GM19455 (cell line): ENCODE measurements at regions not wholly inside any gene's neighbourhood (a gene's known extent, or its start where the extent isn't known, plus 50 kb on each side); places are given as distances from the start of the nearest gene placed in this dataset.

Source experiments
- ATAC-seq: cut with Tn5 transposase; IDR thresholded peaks from one replicate; pipeline ENCODE4 v1.9.1; 2021; ENCODE audit not compliant: unreplicated experiment

DNA sequence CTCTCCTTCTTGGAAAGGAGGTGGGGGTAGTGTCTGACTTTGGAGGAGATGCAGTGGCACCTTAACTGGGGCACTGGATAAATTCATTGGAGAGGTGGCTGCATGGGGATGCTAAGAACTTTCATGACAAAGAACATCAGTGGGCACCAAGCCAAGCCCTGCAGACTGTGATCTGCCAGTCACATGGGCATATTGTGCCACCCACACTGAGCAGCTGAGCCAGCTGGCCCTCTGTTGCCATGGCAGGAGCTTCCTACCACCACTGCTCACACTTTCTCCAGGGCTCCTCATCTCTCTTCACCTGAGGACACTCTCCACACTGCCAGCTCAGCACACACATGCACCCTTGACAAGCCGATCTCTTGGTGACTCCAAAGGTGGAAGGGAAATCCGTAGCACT, 715.6 kb downstream of the QKI start:
- ATAC-seq = no peak

DNA sequence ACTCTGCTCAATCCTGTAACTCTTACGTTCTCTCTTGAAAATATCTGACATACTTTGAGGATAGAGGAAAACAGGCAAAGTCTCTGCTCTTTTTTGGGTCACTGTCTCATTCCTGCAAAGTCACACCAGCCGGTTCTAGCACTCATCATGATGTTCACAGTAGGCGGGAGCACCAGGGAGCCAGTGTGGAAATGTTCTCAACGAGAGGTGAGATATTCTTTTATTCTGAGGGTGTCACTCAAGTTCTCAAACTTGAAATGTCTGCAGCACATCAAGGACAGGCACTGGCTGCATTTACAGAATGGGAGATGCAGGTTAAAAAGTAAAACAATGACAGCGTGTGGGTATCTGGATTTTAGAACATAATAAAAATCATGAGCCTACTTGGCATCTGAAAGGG, 714.7 kb downstream of the QKI start:
- no peak for ATAC-seq

DNA sequence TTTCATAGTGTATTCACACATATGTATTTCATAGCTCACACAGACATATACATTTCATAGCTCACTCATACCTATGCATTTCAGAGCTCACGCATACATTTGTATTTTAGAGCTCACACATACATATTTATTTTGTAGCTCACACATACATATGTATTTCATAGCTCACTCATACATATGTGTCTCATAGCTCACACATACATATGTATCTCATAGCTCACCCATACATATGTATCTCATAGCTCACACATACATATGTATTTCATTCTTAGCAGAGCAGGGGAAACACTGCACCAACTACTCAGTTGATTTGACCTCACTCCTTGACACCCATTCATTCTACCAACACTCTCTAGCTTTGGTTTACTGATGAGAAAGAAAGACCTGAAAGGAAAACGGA, 713.6 kb downstream of the QKI start:
- ATAC-seq = no peak

DNA sequence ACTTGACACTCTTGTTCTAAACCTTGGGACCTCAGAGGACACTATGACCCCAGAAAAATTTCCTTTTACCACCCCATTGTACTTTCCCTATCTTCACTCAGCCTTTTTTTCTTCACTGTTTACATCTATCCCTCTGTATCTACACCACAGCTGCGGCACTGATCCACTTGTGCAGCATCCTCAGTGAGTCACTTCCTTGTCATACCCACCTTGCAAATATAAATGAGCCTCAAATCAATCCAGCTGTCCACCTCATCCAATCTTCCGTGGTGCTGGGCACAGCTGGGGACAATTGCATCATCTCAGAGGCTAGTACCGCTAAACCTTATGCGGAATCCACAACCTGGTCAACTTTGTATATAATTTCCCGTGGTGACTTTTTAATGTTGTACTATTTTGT, 710.5 kb downstream of the QKI start:
- ATAC-seq = no peak

DNA sequence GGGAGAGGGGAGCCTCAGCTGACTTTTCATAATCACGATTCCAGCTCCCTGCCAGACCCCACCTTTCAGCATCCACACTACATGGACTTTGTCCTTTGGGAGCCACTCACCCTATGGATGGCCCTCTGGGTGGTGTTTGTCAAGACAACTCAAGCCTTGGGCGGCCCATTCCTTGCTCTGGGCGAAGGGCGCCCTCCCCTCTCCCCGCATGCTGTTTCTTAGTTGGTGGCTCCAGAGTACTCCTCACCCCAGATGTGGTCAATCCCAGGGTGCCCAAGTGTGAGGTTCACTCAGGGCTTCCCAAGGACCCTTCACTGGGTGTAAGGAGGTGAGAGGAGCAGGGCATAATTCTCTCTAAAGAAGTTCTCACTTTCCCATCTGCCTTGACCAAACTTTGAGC, 710.0 kb downstream of the QKI start:
- ATAC-seq = no peak

DNA sequence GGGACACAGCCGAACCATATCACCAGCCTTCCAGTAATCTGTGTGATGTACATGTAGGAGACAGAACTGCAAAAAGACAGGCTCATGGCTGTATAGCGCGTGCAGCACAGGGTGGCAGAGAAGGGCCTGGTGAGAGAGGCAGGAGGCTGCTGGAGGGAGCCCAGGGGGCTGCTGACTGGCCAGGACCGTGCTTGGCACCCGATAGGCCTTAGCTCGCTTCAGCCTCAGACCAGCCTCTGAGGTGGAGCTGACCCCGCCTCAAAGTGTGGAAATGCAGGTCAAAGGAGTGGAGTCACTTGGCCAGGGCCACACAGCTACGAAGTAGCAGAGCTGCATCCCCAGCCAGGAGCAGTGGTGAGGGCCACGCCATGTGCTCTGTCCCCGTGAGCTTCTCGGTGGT, 707.6 kb downstream of the QKI start:
- ATAC-seq = no peak

DNA sequence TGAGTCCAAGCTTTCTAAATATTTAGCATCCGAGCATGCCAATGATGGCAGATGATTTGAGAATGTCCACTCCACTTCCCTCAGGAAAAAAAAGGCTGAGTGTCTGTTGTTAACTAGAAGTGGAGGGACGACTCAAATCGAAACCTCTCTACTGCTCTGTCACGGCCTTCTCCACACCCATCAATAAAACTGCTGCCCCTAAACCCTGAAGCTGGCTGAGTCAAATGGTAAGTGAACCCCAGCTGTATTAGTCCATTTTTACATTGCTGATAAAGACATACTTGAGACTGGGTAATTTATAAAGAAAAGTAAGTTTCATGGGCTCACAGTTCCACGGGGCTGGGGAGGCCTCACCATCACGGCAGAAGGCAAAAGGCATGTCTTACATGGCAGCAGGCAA, 707.0 kb downstream of the QKI start:
- ATAC-seq = no peak

DNA sequence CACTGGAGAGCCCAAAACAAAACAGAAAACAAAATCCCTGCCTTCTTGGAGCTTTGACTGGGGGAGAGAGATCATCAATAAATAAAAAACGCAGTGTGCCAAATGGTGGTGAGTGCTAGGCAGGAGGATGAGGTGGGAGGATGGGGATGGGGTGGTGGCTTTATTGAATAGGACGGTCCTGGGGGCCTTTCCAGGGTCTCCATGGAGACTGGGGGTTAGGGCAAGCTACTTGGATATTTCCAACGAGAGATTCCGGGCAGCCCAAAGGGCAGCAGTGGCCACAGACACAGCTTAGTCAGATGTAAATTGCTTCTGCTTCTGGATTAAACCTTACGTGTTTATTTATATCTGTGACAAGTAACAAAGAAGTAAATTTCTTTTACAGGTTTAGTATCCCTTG, 700.1 kb downstream of the QKI start:
- ATAC-seq = no peak

DNA sequence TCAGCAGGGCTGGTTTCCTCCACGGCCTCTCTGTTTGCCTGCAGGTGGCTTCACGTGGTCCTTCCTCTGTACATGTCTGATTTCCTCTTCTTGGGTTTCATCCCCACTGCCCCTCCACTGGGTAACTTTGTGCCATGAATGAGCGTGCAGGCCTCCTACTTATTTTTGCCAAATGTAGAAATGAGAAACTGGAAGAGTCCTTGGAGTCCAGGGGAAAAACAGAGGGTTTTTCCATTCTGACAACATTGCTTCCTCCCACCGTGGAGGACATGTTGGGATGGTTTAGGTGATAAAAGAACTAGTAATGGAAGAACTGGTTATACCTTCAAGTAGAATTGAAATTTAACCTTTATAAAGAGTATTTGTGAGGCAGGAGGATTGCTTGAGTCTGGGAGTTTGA, 699.5 kb downstream of the QKI start:
- ATAC-seq = no peak

DNA sequence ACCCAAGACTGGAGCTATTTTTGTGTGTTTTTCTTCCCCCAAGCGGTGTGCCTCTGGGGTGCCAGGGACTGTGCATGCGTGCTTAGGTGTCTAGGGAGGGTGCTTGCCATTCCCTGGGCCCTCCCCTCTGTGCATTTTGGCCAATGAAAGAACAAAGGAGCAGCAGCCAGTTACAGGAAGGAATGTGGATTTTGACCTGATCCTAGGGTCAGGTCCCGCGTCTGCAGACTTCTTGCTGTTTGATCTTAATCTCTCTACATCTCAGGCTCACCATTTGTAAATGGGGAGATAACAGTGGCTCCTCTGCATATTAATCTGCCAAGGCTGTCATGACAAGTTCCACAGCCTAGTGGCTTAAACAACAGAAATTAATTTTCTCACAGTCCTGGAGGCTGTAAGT, 699.1 kb downstream of the QKI start:
- no peak for ATAC-seq

DNA sequence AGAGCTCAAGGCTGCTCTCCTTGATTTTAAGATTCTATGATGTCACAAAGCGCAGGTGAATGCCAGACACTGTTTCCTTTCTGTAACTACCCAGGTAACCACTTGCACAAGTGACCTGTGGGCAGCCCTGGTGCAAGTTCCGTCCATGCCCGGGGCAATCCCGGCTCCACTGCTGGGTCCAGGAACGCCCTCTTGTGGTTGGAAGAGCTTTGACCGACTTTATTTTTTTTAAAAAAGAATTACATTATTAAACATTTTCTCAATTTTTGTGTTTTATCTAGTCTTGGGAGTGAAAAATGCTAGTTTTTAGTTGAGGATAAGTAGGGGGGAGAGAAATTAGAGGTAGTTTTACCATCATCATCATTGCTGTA, 695.2 kb downstream of the QKI start:
- no peak for ATAC-seq

DNA sequence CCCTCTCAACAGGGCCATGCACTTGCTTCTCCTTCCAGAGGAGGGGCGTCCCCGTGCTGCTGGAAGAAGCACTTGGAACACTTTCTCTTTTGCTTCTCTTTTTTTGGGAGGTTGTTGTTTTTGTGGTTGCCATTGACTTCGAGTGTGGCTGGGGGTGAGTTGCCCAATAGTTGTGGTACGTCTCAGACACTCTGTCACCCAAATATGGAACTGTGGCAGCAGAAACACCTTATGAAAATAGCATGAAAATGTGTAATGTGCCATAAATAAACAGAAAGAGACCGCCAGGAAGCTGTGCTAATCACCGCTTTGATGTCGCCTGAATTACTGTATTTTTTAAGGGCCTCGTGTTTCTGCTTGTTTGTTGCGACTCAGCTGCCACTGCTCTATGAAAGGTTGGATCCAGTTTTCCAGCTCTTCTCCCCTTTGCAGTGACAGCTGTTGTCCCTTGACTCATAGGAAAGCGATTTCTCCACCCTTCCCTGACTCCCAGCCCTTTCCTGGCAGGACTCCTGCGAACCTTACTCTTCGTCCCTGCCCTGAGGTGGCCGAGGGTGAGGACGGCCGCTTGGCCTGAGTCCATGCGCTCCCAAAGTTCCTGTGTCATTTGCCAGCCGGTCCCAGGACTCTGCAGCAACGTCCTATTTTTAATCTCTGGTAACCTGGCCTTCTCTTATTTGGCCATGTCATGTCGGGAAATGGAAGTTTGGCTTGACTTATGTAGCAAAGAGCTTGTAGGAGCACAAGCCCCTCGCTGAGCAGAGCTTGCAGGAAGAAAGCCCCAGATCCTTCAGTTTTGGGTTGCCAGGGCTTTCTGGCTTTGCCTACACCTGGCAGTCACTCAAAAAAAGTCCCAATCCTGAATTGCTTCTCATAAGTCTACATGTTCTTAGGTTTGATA, 694.6 kb downstream of the QKI start:
- no peak for ATAC-seq

DNA sequence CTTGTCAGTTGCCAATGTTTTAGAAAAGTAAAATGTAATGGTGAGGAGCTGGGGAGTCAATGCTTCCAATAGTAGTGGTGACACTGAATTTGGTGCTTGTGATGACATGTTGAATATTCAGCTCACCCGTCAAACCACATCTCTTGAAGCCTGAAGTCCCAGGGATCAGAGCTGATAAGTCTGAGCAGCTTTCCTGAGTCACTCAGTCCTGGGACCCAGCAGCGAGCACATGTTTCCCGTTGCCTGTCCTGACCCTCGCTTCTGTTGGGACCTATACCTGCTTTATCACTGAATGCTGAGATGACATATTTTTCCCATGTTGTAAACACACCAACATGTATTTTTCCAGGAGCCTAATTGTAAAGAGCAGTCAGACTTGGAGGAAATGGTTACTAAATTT, 693.6 kb downstream of the QKI start:
- no peak for ATAC-seq

DNA sequence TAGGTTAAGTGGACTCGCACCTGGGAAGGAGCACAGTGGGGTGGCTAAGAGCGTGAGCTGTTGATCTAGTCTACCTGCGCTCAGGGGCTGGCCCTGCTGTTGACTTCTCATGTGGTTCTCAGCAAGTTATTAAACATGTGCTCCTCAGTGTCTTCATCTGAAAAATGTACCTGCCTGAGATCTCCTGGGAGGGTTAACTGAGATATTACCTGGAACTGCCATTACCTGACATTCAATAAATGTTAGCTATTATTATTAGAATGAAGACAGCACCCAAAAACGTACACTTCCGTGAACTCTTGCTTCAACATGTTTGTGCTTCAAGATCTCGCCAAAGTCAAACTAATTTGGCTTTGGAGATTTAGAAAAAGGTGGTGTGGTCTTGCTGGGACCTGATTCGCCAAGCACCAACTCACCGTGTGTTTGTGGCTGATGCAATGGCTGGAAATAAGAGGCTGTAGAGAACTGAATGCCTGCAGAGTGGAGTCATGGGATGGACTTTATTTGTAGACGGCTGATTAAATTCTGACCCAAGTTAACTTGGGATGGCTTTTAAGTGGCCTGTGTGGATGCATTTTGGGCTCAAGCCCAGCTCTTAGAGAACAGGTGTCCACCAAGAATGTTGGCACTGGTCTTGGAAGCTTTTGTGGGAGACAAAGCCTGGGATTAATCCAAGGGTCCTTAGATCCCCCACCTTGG, 692.9 kb downstream of the QKI start:
- no peak for ATAC-seq

DNA sequence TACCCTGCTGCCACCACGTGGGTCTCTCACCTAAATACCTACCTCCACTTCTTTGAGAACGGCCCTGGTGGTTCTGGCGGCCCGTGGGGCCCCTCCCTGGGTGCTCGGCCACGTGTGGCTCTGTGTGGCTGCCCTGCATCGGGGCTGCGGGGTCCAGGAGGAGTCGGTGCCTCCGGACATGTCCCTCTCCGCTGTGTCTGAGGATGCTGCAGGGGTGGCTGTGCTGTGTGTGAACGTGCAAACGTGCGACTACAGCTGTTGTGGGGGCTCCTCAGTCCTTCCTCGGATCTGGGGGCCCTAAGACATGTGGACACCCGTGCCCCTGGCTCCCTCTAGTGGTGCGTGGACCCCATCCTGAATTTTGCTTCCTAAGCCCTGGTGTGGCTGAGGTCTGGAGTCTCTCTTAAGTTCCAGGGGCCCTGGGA, 691.8 kb downstream of the QKI start:
- ATAC-seq = no peak

DNA sequence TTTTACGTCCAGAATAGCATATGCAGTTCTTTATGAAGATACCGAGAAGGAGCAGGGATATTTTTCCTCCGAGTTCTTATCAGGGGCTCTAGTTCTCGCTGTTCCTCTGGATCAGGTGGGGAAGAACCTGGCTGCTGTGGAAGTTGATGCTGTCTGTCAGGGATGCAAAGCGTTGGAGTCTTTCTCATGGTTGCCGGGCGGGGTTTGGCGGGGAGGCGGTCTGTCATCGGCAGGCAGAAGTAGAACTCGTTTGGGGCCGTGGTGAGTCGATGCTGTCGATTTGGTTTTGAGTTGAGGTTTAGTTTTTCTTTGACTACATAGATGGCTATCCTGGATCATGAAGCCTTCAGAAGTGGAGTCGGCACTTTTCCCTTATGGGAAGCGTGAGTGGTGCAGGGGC, 691.2 kb downstream of the QKI start:
- no peak for ATAC-seq

DNA sequence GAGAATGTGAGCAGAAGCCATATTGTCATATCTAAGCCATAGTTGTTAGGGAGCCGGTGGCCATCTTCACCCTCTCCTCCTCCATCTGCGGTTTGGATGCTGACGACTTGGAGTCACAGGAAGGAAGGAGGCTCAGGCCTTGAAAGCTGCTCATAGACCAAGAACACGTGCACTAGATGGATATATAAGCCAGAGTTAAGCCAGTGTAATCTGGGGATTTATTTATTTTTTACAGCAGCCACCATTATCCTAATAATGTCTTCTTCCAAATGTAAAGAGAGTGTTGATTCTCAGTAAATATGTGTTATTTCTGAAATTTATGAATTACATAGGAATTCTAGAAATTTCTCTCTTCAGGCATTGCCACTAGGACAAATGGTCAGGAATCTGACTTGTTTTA, 689.9 kb downstream of the QKI start:
- no peak for ATAC-seq

DNA sequence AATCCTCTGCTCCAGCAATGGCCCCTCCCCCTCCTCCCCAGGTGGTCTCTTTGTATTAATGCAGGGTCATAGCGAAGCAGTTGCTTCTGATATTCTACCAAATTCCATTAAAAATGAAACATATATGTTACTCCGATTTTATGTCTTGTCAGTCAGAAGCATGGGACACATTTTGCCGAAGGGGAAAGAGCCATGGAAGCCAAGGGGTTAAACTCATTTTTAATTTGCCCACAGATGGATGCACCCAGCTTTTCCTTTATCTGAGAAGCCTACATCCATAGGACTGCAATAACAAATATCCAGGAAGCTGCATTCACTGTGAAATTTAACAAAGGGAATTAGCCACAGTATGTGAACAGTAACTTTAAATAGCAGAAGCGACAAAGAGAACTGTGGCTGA, 688.2 kb downstream of the QKI start:
- ATAC-seq = no peak

DNA sequence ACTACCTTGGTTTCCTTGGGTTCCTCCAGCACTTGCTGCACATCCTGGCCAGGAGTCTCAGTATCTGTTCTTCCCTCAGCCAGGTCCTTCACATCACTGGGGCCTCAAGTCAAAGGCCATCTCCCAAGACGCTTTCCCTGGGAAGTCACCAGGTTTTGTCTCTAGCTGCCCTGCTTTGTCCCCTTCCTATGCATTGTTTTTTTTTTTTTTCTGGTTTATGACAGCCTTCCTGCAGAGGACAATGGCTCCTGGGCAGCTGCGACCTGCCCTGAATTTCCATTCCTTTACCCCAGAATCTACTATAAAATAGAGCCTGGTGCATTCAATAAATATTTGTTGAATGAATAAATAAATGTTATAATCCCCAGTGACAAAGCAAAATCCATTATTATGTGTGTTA, 687.3 kb downstream of the QKI start:
- no peak for ATAC-seq

DNA sequence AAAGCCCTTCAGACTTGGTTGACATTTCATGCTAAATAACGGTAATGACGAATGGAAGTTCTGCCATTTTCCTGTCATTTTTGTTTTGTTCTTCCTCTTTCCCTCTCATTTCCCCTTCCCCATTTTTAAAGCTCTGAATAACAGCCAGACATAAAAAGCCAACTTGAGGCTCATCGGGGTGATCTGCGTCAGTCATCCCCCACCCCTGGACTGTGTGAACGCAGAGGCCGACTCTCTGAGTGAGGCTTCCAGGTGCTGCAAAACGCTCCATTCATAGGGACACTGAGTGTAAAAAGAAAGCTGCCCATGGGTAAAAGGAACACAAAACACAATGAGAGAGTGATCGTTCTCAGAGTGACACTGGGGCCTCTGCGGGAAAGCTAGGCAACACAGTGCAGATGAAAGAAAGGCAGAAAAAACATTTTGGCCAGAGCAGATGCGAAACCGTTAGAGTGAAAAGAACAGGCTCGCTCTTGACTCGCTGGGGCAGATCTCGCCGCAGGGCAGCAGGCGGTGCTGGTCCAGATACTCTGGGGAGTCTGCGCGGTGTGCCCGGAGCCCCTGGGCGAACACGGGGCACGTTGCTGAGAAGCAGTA, 684.8 kb downstream of the QKI start:
- no peak for ATAC-seq

DNA sequence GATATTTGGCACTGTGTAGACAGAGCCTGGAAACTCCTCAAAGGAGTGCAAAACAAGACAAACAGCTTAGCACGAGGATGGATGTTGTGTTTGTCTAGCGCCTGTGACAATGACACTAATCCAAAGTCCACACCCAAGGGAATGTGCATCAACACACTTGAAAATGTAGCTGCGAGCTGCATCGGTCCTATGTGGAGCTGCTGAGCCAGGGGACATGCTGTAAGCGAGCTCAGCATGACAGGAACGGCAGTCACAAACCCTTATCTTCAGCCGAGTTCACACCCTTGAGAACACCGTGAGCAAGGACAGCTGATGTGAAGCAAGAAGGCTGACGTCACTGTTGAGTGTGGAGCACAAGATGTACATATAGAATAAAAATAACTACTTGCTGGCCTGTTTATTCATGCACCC, 684.3 kb downstream of the QKI start:
- no peak for ATAC-seq
